ENCODE measurements at regions not wholly inside any gene's neighbourhood (a gene's known extent, or its start where the extent isn't known, plus 50 kb on each side); places are given as distances from the start of the nearest gene placed in this dataset.
"Not testable (repeated sequence)": the region's sequence is repeated elsewhere in the genome, so short reads cannot be mapped to it uniquely, and the experiment has no call there.

DNA sequence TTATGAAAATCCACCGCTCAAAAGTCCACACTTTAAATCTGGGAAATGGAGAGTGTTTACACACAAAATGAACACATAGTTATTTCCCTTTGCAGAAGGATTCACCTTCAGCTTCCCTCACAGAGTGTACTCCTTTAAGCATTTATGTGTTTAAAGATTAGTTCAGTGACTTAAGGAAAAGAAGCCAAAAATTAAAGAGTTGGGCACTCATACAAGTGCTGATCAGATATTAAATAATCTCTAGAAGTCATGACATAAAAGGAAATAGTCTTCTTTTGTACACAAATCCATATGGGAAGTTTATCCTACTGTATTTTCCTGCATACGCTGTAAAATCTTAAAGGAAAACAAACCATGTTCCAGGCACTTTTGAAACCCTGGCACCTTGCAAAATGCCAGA, 174.2 kb downstream of the LNPK start:
- no peak for DNase-seq

DNA sequence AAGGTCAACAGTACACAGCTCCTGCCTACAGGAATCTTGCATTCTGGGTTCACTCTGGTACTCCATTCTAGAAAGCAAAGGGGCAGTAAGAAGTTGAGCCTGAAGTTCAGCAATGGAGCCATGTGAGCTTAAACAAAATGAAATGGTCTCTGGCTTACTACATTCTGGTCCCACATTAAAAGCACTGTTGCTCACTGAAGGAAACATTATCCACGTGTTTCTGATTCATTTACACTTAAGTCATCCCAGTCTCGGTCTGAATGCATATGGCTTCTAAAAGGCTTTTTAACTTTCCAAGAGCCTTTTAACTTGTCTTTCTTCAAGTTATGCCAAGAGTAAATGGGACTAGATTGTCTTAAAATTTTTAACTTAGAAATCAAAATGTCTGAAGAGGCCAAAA, 177.8 kb downstream of the LNPK start:
- no peak for DNase-seq

DNA sequence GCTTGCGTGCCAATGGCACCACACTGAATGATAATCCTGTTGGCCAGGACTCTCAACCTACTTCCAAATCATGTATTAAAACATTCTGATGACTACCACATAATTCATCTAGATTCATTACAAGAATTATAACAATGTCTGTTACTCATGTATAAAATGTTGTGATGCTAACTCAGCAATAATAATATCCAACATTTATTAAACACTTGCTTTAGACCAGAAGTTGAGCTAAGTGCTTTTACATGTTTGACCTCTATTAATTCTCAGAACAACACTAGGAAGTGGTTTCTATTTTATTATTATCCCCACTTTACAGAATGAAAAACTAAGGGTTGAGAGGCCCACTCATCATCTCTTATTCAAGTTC, 178.4 kb downstream of the LNPK start:
- no peak for DNase-seq

DNA sequence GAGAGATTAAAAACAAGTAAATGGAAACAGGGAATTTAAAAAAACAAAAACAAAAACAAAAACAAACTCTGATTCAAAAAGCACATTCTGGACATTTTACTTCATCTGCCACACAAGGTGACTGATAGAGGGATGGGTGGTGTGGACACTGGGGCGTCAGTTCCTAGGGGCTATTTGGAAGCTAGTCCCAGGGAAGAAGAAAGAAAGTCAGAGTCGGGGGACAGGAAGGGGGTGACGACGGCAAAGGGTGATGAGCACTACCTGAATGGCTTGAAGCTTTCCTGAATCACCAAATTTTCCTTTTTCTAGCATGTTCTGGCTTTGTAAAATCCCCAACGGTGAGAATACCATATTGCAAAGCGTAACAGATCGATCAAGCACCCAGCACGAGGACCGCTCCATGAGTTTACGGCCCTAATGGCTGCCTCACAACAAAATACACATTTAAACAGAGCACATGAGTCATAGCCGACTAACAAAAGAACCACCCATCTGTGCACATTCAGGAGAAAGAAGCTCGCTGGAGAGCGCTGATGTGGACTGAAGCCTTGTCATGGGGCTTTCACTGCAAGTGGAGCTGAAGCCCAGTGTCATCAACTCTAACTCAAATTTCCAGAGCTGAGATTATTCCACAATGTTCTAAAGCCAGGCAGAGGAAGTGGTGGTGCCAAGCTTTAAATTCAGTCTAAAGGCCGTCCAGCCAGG, 178.9 kb downstream of the LNPK start:
- no peak for DNase-seq

DNA sequence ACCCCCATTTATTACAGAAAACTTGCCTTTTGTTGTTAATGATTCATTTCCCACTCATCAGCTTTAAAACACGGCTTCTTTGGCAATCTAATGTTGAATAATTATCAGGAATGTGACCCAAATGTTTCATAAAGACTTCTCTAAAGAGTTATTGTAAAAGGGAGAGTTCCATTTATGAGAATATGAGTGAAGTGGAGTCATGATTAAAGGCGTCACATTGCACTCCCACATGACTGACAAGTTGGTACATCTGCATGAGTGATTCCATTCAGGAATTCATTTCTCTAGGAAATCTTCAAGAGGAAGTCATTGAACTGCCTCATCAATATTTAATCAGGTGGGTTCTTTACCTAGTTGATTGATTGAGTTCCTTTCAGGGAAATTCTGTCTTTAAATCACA, 184.8 kb downstream of the LNPK start:
- no peak for DNase-seq

DNA sequence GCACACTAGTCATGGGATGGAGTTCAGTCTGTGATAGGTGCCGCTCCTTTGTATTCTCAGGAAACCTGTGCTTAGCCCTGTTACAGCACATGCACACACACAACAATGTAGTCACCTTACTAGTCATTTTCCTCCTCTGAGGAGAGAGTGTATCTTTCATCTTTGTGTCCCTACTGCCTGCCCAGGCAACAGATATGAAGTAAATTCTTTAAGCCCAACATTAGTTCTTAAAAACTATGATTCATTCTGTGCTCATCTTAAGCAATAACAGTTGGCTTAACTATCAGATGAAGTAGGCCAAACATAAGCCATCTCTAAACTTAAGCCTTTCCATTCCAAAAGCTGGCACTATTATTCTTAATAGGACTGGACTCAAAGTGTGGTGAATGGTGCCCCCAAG, 186.5 kb downstream of the LNPK start:
- no peak for DNase-seq

DNA sequence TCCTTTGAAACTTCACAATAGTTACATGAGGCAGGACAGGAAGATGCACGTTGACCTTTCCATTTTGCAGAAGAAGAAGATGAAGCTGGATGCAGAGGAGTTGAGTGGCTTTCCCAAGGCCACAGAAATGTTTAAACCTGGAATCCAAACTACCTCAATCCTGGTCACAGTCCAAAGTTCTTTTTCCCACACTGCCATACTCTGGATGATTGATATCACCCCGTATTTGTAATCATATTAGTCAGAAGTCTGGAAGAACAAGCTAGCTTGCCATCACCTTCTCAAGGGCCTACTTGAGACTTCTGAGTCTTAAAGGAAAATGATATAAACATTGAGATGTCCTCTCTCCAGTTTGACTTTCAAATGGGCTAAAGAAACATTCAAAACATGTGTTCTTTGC, 190.1 kb downstream of the LNPK start:
- DNase-seq: no peak

DNA sequence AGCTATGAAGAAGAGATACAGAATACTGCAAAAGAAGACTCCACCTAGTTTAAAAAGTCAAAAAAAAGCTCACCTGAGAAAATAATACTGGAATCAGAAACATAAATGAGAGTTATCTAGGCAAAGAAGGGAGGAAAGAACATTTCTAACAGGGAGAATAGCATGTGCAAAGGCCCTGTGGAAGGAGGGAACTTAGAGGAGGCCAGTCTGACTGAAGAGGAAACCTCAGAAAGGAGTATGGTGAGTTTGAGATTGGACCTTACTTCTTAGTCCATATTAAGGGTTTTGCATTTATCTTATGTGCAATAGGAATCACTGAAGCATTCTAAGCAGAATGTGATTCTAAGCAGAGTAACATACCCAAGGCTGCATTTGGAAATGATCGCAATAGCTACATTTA, 193.2 kb downstream of the LNPK start:
- DNase-seq: no peak

DNA sequence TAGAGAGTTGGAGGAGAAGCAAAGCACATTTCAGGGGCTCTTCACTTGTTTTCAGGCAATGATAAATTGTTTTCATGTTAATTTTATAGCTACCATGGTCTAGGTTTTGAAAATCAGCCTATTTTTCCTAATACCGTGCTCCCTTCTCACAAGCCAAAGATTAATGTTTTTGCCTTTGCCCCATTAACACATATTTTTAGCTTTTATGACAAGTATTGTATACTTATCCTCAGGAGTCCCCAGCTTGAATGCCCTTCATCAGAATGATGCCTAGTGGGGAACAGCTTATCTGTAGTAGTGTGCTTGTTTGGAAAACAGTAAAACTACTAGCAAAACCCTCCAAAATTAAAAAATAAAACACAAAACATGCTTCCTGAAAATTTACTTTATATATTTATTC, 194.0 kb downstream of the LNPK start:
- DNase-seq: no peak

DNA sequence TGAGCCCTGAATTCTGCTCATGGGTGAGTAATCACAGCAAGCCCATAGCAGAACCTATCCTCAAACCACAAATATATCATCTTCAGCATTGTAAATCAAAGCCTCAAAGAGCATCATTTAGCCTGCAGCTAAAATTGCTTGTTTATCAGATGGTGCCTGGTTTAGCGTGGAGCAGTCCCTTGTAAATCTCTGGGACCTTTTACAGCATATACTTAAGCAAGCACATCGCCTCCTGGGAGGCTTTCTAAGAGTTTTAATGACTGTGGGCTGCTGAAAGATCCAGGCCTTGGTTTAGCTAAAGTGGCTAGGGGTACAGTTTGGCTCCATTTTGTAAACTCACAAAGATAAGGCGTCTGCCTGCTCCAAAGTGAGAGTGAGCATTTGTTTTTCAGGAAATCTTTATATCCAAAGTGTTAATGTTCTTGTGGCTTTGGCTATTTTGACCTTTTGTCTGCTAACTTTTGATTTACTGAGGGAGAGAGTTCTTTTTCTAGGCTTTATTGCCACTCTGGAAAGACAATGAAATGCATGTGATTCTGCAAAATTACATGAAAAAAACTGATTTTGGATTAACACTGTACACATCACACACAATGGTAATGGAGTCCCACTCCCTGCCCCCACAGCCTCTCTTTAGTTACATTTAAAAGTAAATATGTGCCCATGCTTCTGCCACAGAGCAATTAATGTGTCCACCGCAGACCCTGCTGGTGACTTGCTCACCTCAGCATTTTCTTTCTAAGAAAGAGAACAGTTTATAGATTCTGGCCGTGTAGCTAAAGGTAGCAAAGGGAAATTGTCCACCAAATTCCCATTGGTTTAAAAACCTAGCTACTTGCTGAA, 194.8 kb downstream of the LNPK start:
- no peak for DNase-seq

DNA sequence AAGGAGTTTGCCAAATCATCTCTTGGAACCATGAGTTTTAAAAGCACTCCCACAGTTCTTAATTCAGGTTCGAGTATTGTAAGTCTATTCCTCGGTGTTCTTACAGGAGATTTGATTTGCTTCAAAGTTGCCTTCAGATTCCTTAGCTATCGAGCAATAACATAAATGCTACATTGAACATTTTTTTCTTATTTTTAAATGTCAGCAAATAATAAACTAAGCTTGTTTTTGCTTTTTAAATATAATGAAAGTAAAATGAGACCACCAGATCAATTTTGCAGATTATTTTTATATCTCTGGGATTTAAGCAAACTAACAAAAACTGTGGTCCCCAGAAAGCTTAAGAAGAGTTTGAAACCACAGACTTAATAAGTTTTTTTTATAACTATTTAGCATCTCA, 195.5 kb downstream of the LNPK start:
- DNase-seq: no peak

DNA sequence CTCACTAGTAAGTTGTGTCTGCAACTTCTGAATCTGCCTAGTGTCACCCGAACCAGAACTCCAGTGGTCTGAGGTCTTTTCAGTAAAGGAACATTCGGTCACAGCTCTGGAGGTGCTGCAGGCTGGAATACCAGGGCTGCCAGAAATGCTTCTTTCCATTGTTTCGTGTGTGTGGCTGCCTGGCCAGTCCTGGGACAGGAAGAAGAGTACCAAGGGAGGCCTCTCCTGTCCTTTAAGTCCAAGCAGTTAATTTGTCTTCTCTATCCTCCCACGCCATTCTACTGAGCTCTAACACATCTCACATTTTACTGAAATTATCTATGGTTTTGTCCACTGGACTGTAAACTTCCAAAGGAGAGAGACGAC, 196.0 kb downstream of the LNPK start:
- no peak for DNase-seq

DNA sequence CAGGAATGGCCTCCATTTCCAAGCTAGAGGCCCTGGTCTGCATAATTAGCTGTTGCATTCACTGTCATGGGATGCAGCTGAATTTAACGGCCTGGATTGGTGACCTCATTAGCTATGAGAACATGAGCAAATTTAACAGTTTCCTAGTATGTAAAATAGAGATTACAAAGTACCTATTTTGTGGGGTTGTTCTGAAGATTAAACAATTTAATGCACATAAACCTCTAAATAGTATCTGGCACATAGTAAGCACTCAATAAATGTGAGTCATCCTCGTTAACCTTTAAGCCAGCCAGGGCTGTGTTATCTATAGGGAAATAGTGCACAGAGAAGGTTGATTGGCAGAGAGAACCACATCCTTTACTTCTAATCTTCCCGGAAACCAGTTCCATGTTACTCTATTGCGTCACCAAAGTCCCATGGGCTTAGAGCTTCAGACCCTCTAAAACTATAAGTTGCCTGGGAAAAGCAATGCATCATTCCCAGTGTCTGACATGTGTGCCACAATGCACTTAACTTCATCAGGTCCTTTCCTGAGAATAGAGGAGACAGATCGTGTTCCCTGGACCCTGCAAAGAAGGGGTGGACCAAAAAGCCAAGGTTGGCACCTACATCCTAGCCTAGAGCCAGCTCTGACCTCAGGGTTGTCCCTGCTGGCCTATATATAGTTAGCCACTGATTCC, 196.5 kb downstream of the LNPK start:
- no peak for DNase-seq

DNA sequence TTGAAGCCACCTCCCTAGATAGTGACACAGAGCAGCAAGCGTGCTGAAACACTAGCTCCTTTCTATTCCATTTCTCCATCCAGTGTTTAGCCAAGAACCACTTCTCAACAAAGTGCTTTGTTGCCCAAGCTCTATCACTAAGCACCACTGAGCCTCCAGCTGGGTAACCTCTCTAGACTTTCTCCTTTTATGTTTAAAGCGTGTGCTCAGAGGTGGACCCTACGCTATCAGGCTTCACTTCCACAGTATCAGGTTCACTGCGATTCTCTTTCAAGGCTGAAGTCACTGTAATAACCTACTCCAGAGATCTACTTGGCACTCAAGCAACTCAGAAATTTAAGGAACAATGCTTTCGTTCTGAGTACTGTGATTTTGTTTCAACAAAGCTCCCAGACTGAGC, 197.9 kb downstream of the LNPK start:
- no peak for DNase-seq

DNA sequence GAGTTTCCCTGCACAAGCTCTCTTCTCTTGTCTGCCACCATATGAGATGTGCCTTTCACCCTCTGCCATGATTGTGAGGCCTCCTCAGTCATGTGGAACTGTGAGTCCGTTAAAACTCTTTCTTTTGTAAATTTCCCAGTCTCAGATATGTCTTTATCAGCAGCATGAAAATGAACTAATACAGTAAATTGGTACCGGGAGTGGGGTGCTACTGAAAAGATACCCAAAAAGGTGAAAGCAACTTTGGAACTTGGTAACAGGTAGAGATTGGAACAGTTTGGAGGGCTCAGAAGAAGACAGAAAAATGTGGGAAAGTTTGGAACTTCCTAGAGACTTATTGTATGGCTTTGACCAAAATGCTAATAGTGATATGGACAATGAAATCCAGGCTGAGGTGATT, 205.6 kb downstream of the LNPK start:
- DNase-seq: not testable (repeated sequence)

DNA sequence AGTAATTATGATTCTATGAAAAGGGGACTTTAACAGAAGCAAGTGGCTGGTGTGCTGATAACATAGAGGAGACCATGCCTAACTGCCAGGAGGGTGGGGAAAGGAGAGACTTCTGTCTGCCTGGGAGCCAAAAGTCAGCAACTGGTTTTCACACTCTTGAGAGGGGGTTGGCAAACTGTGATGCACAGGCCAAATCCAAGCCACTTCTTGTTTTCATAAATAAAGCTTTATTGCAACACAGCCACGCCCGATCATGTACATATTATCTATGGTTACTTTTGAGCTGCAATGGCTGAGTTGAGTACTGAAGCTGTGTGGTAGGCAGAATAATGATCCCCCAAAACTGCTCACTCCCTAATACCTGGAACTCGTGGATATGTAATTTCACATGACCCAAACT, 208.4 kb downstream of the LNPK start:
- no peak for DNase-seq

DNA sequence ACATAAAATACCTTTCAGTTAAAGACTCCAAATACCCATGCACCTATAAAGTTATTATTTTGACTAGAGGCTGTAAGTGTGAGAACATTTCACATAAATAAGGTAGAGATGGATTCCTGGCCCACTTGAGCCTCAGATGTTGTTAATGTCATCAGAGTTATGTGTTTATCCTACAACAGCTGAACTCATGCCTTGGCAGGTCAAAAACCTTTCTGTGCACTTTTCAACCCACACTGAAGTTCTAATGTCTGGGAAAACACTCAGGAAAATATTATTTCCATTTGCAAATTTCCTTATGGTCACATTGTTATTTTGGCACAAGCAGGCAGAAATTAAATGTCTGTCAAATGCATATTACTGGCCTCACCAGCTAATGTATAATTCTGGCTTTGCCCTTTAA, 209.2 kb downstream of the LNPK start:
- no peak for DNase-seq

DNA sequence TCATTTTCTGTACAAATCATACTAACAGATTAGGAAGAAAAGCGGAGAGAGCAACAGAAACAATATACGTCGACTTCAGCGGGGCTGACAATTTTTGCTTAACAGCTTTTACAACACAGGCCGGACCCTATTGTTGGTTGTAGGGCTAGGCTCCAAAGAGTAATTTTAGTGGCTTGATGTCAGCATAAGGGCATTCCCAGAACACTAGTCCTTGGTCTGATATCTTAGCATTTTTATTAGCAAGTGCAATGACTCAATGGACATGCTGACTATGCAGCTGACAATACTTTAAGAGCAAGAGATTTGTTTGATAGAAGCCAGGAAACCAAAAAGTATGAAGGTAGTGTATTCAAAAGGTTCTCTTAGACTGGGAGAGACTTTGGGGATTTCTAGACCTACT, 209.9 kb downstream of the LNPK start:
- no peak for DNase-seq

DNA sequence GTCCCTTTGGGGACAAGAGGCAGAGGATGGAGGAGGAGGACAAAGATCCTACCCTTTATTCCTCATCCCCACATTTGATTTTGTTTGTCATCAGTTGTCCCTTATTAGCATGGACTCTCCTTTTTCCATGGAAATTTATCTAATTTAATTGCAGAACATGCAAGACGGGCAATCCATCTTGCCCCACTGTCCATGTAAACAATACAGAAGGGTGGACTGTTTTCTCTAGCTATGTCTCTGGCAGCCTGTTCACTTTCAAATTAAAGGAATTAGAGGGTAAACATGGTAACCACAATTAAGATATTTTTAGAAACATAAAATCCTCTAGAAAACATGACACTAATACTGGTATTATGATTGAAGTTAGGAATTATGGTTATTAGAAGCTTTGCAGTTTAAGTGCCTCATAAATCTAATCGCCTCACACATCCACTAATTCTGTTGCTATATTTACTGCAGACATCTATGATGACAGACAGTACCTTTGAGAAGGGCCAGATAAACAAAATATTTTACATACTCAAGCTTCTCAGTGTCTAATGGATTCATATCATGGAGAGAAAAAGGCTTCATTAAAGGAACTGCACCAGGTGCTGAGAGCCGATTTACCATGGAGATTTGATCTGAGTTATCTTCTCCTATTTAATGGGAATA, 215.5 kb downstream of the LNPK start:
- DNase-seq: no peak

DNA sequence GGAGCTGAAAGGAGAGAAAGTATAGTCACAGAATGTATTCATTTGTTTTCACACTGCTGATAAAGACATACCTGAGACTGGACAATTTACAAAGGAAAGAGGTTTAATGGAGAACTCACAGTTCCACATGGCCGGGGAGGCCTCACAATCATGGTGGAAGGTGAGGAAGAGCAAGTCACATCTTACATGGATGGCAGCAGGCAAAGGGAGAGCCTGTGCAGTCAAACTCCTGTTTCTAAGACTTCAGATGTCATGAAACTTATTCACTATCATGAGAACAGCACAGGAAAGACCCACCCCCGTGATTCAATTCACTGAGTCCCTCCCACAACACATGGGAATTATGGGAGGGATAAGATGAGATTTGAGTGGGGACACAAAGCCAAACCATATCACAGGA, 224.7 kb downstream of the LNPK start:
- DNase-seq: not testable (repeated sequence)

DNA sequence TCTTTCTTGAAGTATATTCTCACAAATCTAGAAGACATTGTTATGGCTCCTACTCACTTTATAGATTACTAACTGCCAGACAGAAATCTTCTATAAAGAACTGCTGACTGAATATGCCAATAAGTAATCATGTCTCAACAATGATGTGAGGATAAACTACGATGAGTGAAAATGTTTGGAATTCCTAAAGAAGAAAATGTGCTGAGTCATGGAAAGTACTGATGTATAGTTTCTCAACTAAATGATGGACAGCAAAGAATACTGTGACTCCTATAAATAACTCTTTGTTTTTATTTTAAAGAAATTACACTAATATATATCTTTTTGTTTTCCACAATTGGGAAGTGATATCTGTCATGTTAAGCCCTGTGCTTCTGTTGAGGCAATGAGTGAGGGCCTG, 232.9 kb downstream of the LNPK start:
- no peak for DNase-seq

DNA sequence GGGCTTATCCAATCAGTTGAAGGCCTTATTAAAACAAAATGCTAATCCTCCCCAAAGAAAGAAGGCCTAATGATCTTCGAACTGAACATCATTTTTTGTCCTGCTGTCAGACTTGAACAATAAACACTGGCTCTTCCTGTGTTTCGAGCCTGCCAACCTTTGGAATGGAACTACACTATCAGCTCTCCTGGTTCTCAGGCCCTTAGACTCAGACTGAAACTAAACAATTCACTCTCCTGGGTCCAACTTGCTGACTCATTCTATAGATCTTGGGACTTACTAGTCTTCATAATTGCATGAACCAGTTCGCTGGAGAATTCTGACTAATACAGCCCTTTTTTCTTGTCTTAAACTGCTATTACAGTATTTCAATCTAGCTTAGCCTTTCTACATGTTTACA, 235.2 kb downstream of the LNPK start:
- DNase-seq: no peak

DNA sequence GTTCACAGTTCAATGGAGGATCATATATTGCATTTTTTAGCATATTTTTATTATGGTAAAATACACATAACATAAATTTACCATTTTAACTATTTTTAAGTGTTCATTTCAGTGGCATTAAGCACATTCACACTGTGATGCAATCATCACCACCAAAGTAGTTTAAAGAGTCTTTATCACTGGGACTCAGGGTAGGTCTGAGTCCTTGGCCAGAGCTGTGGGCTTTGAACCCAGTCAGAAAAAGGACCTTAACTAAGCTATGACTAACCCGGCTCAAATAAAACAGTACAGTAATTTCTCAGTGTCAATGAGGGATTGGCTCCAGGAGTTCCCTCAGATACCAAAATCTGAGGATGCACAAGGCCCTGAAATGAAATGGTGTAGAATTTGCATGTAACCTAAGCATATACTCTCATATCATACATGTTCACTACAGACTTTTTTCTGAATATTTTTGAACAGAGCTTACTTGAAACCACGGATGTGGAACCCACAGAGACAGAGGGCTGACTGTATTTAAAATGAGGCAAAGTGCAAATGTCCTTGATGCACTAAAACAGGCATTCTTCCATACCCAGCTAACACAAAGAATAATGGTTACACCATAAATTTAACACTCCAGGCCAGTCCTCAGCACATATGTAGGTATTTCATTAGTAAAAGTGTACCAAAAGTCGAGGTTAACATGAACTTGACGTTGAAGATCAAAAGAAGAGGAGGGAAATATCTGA, 246.2 kb downstream of the LNPK start:
- no peak for DNase-seq

All from suppressor macrophage treated with lipopolysaccharide for 1 hour (primary cell).